ENCODE measurements at regions not wholly inside any gene's neighbourhood (a gene's known extent, or its start where the extent isn't known, plus 50 kb on each side); places are given as distances from the start of the nearest gene placed in this dataset.
"Not testable (repeated sequence)": the region's sequence is repeated elsewhere in the genome, so short reads cannot be mapped to it uniquely, and the experiment has no call there.

DNA sequence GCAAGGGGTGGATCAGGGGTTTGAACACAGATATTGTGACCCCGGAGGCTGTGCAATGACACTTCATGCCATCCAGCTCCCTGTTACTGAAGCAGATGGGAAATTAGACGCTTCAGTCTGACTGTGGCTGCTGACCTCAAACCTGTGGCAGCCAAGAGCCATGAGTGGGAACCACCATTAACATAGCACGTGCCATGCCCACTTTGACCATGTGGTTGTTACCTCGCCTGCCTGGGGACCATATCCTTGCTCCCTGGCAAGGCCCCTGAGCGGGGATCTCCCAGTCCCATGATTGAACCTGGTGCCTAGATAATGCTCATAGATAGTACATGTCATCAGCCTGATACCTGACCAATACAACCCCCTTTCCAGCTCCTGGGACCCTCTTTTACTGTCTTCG, 68.9 kb downstream of the CYP26B1 start:
- DNase-seq = no peak

DNA sequence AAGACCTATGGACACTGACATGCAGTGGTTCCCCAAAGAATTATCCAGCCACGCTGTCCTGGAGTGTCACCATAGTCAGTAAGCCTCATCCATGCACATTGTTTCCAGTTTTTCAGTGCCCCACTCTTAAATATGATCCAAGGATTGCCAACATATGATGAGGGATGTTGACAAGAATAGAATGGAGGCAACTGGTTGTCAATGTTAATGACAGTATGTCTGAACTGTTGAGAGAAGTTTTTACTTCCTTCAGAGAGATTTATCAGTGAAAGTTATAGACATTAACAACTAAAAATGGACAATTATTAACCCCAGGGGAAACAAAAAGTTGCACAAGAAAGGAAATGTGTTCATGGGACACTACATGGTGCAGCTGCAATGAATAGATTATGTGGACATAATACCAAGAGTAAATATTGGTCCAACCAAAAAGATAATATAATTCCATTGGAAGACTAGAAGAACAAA, 69.9 kb downstream of the CYP26B1 start:
- no peak for DNase-seq

DNA sequence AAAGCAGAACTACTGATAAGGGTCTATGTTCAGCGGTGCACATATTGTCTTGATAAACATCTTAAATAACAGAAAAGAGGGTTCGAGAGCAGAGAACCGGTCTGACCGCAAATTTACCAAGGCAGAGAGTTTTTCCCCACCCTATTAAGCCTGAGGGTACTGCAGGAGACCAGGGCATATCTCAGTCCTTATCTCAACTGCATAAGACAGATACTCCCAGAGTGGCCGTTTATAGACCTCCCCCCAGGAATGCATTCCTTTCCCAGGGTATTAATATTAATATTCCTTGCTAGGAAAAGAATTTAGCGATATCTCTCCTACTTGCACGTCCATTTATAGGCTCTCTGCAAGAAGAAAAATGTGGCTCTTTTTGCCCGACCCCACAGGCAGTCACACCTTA, 74.3 kb downstream of the CYP26B1 start:
- DNase-seq = not testable (repeated sequence)

DNA sequence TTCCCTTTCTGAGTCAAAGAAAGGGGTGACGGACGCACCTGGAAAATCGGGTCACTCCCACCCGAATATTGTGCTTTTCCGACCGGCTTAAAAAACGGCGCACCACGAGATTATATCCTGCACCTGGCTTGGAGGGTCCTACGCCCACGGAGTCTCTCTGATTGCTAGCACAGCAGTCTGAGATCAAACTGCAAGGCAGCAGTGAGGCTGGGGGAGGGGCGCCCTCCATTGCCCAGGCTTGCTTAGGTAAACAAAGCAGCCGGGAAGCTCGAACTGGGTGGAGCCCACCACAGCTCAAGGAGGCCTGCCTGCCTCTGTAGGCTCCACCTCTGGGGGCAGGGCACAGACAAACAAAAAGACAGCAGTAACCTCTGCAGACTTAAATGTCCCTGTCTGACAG, 83.5 kb downstream of the CYP26B1 start:
- not testable (repeated sequence) for DNase-seq

DNA sequence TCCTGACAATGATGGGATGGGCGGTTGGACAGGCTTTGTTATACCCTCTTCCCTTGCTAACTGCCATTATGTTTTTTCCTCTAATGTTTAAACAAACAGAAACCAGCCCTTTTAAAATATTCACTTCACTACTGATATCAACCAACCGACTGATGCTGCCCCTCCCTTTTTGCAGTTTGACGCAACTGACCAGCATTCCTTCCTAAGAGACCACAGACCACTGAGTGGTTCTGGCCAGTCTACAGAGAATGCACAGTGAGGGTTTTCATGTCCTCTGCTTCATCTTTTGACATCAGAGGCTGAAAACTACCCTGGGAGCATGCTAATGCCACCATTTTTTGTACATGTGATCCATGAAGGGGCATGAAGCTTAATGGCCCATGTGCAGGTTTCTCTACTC, 85.3 kb downstream of the CYP26B1 start:
- DNase-seq = no peak

DNA sequence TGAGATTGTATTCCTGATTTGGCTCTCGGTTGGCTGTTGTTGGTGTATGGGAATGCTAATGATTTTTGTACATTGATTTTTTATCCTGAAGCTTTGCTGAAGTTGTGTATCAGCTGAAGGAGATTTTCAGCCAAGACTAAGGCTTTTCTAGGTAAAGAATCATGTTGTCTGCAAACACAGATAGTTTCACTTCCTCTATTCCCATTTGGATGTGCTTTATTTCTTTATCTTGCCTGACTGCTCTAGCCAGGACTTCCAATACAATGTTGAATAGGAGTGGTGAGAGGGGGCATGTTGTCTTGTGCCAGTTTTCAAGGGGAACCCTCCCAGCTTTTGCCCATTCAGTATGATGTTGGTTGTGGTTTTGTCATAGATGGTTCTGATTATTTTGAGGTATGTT, 90.4 kb downstream of the CYP26B1 start:
- no peak for DNase-seq

DNA sequence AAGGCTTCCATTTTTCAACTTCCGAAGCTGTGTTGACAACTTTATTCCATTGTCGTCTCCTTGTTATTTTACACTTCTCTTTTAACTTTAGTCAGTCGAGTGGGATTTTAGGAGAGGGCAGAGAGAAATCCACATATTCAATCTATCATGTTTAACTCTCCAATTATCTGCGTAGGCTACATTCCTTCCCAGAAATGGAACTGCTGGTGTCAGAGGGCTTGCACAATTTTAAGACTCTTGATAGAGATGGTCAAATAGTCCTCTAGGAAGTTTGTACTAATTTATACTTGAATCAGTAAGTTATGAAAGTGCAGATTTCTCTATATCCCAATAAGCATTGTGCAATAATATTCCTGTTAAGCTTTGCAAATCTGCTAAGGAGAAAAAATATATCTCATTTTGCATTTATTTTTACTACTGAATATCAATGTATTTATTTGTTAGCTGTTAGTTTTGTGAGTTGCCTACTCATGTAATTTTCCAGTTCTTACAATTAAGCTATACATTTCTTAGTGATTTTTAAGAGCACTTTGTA, 95.6 kb downstream of the CYP26B1 start:
- DNase-seq = no peak

DNA sequence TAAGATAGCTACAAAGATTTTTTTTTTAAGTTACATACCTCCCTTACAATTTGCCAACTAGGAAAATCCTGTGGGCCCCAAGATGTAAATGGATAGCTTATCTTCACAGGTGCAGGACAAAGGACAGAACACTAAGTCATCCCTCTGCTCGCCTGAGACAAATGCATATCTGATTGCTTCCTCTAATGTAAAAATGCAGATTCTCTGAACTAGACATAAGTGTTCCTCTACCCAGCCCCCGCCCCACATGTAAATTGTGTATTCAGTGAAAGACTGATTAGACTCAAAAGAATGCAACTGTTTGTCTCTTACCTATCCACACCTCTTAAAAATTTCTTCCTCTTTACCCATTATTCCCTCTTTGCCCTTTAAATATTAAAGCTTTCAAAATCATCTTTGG, 96.5 kb downstream of the CYP26B1 start:
- no peak for DNase-seq

DNA sequence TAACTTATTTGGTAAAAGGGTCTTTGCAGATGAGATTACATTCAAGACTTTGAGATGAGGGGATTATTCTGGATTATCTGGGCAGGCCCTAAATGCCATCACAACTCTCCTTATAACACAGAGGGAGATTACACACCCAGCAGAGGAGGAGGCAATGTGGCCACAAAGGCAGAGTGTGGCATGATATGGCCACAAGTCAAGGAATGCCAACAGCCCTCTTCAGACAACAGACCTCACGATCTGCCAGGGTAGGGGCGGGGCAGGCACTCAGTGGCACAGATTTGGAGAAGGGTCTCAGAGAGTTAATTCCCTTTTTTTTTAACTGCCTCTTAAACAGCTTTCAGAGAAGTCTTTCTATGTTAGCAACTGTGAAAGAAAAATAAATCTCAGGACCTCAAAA, 96.9 kb downstream of the CYP26B1 start:
- DNase-seq = no peak

DNA sequence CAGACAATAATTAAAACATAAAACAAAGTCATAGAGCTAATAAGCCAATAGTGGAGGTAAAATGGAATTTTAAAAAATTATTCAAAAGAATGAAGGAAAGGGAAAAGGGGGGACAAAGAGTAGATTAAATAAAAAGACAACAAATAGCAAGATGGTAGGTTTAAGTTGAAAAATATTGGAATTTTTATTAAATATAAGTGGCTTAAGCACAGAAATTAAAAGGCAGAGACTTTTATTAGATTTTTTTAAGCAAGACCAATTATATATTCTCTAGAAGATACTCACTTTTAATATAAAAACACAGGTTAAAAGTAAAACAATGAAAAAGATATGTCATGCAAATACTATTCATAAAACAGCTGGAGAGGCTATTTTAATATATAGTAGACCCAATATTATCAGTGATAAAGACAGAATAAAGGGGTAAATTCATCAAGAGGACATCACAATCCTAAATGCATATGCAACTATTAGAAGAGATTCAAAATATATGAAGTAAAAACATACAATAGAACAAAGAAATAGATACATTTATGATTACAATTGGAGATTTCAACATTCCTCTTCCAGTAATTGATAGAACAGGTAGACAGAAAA, 98.7 kb downstream of the CYP26B1 start:
- no peak for DNase-seq

DNA sequence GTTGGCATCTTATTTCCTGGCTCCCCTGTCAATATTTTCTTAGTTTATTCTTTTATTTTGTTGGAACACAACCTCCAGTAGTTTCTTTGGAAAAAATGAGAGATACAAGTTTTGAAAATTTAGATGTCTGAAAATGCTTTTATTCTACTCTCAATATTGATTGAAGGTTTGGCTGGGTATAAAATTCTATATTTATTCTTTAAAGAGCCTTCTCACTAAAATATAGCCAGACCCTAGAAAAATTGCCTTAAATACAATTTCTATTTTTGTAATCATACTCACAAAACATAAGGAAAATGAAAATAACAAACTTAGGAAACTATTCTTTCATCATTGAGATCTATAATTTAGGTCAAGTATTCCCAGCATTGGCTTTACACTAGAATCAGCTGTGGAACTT, 103.7 kb downstream of the CYP26B1 start:
- no peak for DNase-seq

DNA sequence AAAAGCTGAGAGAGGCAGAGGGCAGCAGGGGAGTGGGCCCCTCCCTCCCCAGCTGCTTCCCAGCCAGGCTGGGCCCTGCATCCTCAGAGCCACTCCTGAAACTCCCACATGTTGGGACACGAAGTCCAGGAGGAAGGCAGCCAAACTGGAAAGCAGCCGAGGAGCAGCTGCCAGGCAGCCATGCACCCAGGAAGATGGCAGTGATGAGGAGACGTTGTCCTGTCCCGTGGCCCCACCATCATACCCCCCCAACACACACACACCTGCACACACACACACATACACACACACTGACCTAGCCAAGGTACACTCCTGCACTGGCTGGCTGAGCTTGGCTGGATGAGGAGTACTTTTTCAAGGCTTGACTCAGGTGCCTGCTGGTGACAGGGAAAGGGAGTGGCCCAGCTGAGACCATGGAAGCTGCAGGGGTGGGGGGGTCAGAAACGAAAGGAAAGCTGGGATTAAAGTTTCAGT, 106.0 kb downstream of the CYP26B1 start:
- no peak for DNase-seq

DNA sequence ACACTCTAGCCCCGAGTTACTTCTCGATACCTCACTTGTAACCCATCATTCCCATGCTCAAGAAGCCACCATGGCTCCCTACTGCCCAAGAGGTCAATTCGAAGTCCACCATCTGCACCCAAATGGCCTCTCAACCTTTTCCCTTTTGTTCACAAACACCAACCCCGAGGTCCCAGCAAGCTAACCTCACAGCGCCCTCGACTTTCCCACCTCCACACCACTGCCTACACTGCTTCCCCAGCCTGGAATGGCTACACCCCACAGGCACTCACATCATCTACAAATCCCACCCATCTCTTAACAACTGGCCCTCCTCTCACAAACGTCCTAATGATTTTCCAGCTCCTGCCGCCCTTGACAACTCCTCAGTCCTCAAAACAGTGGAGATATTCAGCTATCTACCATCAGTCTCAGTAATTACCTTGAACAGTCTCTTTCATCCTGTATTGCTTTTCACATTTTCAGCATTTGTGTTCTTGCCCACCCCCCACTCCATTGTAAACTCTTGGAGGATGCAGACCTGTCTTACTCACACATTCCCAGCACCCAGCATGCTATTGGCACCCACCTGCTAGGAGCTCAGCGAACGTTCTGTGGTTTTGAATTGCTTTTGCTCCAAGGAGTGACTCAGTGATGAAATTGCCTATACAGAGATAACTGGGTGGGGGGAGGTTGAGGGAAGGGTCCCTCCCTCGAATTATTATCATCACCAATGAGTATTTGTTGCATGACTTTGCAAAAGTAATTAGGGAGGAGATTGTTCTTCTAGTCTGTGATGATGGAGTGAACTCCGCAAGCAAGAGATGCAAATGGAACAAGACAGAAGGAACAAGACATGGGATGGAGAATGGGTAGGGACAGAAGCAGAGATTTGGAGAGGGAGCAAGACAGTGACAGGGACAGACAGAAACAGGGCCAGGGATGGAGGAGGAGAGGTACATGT, 106.8 kb downstream of the CYP26B1 start:
- no peak for DNase-seq

DNA sequence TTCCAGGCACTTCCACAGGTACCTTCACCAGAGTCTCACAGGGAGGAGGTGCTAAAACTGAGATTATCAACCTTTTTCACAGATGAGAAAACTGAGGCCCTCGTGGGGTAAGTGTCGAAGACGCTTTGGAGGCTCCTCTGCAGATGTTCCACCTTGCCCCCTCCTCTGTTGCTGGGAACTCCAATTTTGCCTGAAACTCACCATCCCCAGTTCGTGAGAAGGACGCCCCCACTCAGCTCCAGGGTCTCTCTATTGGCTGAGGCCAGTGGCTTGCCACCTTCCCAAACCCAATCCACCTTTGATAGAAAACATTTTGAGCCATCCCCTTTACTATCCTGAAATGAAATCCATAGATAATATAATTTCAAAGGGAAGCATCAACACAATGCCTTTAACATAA, 109.1 kb downstream of the CYP26B1 start:
- DNase-seq = no peak

DNA sequence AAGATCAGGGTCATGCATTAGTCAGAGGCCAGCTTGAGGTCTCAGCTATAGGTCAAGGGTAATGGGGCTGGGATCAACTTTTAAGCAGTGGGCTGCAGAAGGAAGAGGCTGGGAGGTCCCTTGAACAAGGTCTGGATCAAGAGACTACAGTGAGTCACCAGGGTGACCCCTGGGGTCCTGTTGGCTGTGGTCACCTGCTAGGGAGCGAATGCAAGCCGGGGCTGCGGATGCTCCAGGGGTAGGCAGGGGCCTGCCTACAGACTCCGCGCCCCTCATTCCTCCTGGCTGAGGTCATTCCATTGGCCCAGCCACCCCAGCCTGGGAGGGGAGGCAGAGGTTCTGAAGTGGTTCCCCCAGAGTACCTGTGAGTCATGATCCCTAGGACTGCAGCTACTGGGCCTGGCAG, 110.4 kb downstream of the CYP26B1 start:
- no peak for DNase-seq

DNA sequence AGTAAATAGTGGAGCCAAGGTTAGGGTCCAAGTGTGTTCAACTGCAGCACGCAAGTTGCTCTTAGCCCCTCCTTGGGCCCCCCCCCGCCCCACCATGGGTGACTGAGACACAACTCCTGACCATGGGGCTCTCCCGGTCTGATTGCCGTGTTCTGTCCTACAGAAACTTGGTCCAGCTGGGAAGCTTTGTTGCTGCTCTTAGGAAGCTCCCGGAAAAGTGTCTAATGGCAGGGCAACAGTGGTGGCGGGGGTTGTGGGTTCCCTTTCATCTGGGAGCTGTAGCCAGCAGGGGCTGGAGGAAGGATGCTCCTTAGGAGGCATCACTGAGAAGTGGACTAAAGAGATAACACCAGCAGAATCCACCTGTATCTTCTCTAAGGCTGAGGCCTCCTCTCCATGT, 111.1 kb downstream of the CYP26B1 start:
- no peak for DNase-seq

DNA sequence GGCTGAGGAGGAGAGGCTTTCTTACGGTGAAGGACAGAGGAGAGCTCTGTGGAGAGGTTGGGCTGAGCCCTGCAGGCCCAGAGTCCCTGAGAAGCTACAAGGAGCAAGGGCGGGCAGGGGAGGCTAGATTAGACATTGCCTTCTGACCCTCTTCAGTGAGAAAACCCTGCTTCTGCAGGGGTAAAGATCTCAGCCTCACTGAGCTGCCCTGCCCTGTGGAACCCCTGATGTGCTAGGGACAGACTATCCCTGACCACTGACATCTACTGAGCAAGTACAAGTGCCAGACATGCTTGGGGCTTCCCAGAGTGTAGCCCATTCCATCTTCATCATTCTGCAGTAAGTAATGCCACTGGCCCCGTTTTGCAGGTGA, 111.5 kb downstream of the CYP26B1 start:
- no peak for DNase-seq

DNA sequence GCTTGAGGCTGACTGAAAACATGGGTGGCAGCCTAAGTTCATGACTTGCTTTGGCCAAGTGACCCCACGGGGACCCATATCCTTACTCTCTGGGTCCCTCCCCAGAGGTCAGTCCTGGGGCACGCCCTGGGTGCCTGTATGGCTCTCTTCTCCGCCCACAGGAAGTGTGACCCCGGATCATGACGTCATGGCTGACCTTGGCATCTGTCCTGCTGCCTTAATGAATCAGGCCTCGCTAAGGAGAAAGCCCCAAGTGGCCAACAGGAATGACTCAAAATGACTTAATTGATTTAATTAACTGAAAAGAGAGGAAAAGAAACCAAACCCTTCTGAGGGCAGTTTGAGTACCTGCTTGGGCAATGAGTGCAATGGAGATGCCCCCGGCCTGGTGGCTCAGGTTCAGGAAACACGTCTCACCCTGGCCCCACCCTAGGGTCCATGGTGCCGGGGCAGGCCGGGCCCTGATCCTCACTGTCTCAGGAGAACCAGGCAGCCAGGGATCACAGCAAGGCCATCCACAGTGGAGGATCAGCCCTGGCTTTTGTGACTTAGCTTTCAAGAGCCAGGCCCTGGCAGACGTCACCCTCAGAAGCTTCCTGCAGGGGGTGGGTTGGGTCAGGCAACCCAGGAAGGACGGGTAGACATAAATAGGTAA, 112.0 kb downstream of the CYP26B1 start:
- no peak for DNase-seq

DNA sequence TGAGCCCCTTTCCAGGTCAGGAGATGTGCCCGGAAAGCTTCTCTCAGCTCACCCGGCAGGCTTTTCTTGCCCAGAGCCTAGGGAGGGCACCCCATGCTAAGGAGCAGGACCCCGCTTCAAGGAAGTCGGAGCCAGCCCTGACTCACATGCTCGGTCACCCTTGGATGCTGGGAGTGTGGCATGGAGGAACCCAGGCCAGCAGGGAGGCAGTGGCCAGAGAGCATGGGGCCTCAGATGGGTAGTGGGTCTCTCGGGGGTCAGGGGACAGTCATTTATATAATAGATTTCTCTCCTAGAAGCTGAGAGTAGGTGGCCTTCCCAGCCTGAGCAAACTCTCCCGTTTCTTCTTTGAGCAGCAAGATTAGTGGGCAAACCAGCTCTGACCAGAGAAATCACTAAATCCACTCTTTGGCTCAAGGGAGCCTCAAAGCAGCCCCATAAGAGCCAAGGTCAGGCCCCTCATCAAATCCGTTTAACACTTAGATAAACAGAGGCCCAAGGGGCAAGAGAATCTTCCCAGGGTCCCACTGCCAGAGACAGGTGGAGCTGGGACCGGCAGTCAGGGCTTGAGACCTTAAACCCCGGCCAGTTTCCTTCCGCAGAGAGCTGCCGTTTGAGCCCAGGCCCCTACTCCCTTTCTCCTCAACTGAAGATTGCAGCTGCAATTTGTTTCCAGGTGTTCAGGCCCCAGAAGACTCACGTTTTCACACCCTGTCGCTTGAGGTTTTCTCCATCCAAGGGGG, 113.1 kb downstream of the CYP26B1 start:
- DNase-seq = no peak

DNA sequence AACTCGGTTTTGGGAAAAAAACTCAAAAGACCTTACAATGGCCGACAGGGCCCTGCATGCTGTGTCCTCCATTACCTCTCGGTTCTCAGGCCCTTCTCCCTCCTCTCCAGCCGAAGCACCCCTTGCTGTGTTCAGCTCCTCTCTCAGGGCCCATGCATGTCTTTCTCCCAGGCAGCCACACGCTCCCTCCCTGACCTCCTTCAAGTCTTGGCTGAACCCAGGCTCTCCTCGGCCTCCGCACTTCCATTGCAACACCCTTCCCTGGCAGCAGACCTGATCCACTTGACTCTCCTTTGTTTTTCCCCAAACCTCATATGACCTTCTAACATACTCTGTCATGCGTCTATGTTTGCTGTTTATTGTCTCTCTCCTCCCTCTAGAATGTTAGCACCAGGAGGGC, 114.0 kb downstream of the CYP26B1 start:
- no peak for DNase-seq

DNA sequence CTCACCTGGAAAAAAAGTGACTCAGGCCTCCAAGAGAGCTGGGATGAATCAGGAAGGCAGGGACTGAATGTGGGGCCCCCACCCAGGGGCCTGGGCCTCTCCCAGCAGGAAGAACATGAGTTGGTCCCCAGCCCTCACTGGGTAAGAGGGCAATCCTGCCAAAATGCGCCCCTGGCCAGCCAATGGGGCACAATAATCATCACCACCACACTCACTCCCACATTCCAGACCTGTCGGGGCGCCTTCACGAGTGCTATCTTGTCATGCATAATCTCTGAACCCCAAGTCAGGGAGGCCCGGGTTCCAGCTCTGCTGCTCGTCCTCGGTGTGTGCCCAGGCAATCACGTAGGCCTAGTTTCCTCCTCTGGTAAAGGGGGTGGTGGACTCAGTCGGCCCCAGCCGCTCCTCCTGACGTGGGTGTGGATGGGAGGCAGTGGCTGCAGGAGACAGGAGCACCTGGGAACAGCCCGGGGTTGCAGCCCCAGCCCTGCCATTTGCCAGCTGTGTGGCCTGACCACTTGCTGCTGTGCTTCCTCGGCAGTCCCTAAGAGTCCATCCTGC, 115.1 kb downstream of the CYP26B1 start:
- DNase-seq = no peak

DNA sequence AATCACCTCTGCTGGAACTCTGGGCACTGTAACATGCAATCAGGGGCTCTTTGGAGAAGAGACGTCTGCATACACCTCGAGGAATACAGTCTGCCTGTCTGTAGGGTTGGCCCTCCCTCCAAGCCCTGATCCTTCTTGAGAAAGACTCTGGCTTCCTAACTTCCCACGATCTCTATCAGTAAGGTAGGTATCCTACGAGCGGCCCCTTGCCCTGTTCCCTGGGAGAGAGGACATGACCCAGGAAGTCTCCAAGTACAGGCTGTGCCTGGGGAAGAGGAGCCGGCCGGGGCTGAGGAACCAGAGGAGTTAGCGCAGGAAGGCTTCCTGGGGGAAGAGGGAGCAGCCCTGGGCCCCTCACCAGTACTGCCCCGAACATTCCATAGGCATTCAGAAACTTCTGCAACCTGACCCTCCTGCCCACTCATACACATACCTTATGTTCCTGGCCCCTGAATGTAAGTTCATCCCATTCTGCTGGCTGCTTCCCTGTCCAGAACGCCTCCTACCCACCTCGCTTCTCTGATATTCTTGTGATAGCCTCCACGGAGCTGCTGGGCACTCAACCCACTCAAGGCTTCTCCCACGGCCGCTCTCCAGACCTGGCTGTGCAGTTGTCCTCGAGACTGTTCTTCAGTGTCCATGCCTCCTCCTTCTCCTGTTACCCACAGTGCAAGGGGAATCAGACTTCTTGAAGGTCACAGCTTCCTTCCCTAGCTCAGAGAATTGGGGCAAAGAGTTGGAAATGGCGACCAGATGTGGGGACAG, 116.1 kb downstream of the CYP26B1 start:
- DNase-seq = no peak
